GM12878 (cell line): ENCODE measurements at regions not wholly inside any gene's neighbourhood (a gene's known extent, or its start where the extent isn't known, plus 50 kb on each side); places are given as distances from the start of the nearest gene placed in this dataset.

Experiments used
- E2F8 ChIP-seq: fragments of 450-650 bp; IDR thresholded peaks from 2 replicates; pipeline ENCODE4 v1.6.1; 2018; ENCODE audit warnings: mild to moderate bottlenecking, low read depth, moderate library complexity; ENCODE audit not compliant: partially characterized antibody
- FOXM1 ChIP-seq: IDR thresholded peaks from 2 replicates; pipeline ENCODE4 v1.6.1; 2012; ENCODE audit warnings: low read depth, mild to moderate bottlenecking, inconsistent platforms, low read length, moderate library complexity
- RELB ChIP-seq: fragments of 450-650 bp; IDR thresholded peaks from 2 replicates; pipeline ENCODE4 v1.6.1; 2017; ENCODE audit warnings: low read depth, mild to moderate bottlenecking, moderate library complexity
- USF1 ChIP-seq: IDR thresholded peaks from 2 replicates; pipeline ENCODE4 v1.6.1; 2011; ENCODE audit warnings: borderline replicate concordance, low read depth, mild to moderate bottlenecking, moderate library complexity, mixed read lengths, low read length; ENCODE audit not compliant: insufficient read depth; ENCODE audit errors: extremely low read length
- ZNF274 ChIP-seq: IDR thresholded peaks from one replicate; pipeline ENCODE4 v1.8.0; 2011; ENCODE audit not compliant: insufficient read length, insufficient read depth
- ZNF384 ChIP-seq: IDR thresholded peaks from 2 replicates; pipeline ENCODE4 v1.6.1; 2012; ENCODE audit warnings: low read depth, mild to moderate bottlenecking, low read length, improper control_type of control experiment, borderline replicate concordance

- TF ChIP-seq USF1 (no peak), RELB (no peak), ZNF274 (no peak), E2F8 (no peak), FOXM1 (no peak), ZNF384 (no peak)
- TF ChIP-seq, all 136 proteins: peak for 0
Observed at GRCh38 chr2:16412321-16413030, 253.2 kb downstream of the CYRIA start (continued).
